HepG2 (cell line): ENCODE measurements at regions not wholly inside any gene's neighbourhood (a gene's known extent, or its start where the extent isn't known, plus 50 kb on each side); places are given as distances from the start of the nearest gene placed in this dataset.

Experiments used
- ATRX ChIP-seq: sonication (generic); formaldehyde crosslinking; IDR thresholded peaks from 2 replicates; pipeline ENCODE4 v1.4.0; 2020; ENCODE audit warnings: missing genetic modification reagents, borderline replicate concordance
- GFI1 ChIP-seq: sonication (generic); formaldehyde crosslinking; IDR thresholded peaks from 2 replicates; pipeline ENCODE4 v1.5.0; 2020; ENCODE audit warnings: missing genetic modification reagents, mild to moderate bottlenecking, borderline replicate concordance
- IKZF5 ChIP-seq: IDR thresholded peaks from 2 replicates; pipeline ENCODE4 v1.6.1; 2018; ENCODE audit warnings: missing genetic modification reagents, mild to moderate bottlenecking, missing compliant biosample characterization
- KMT2A ChIP-seq: sonication (generic); formaldehyde crosslinking; IDR thresholded peaks from 2 replicates; pipeline ENCODE4 v1.4.0; 2020; ENCODE audit warnings: missing genetic modification reagents
- MAFG ChIP-seq: sonication (generic); formaldehyde crosslinking; IDR thresholded peaks from 2 replicates; pipeline ENCODE4 v1.5.1; 2020; ENCODE audit warnings: mild to moderate bottlenecking, missing genetic modification reagents
- MTA1 ChIP-seq: sonication (generic); formaldehyde crosslinking; IDR thresholded peaks from 2 replicates; pipeline ENCODE4 v1.4.0; 2020; ENCODE audit warnings: missing genetic modification reagents, mild to moderate bottlenecking, borderline replicate concordance
- MTF2 ChIP-seq: sonication (generic); formaldehyde crosslinking; IDR thresholded peaks from 2 replicates; pipeline ENCODE4 v1.5.0; 2020; ENCODE audit warnings: missing genetic modification reagents, borderline replicate concordance
- NFE2L2 ChIP-seq: fragments of 150-350 bp; IDR thresholded peaks from 2 replicates; pipeline ENCODE4 v1.6.1; 2014; ENCODE audit warnings: low read length
- NONO ChIP-seq, 2 experiments: fragments of 450-650 bp in 1 of 2; sonication (generic) in 1 of 2; formaldehyde crosslinking in 1 of 2; IDR thresholded peaks in 1 of 2; conservative IDR thresholded peaks in 1 of 2; 2 replicates each; pipeline versions ENCODE4 v1.6.1 to v1.8.0; 2017 to 2022; ENCODE audit warnings: mild to moderate bottlenecking in 1 of 2, missing genetic modification reagents in 1 of 2, moderate library complexity in 1 of 2
- PAF1 ChIP-seq: IDR thresholded peaks from 2 replicates; pipeline ENCODE4 v1.6.1; 2016; ENCODE audit warnings: missing genetic modification reagents, missing compliant biosample characterization
- PHF20 ChIP-seq: sonication (generic); formaldehyde crosslinking; IDR thresholded peaks from 2 replicates; pipeline ENCODE4 v1.5.0; 2020; ENCODE audit warnings: mild to moderate bottlenecking, missing genetic modification reagents
- SNAI1 ChIP-seq: sonication (generic); formaldehyde crosslinking; IDR thresholded peaks from 2 replicates; pipeline ENCODE4 v1.5.0; 2020; ENCODE audit warnings: mild to moderate bottlenecking, missing genetic modification reagents, borderline replicate concordance
- ZFYVE20 ChIP-seq: sonication (generic); formaldehyde crosslinking; IDR thresholded peaks from 2 replicates; pipeline ENCODE4 v1.8.0; 2023; ENCODE audit warnings: low read depth, mild to moderate bottlenecking, moderate library complexity, missing genetic modification reagents, borderline replicate concordance
- ZNF646 ChIP-seq: sonication (generic); formaldehyde crosslinking; IDR thresholded peaks from 2 replicates; pipeline ENCODE4 v1.9.0; 2021; ENCODE audit warnings: mild to moderate bottlenecking, missing genetic modification reagents
- ZNF747 ChIP-seq: sonication (generic); formaldehyde crosslinking; IDR thresholded peaks from 2 replicates; pipeline ENCODE4 v1.8.1; 2023; ENCODE audit warnings: missing genetic modification reagents, mild to moderate bottlenecking, borderline replicate concordance
- ZSCAN9 ChIP-seq: IDR thresholded peaks from 2 replicates; pipeline ENCODE4 v1.6.1; 2016; ENCODE audit warnings: borderline replicate concordance
- TF ChIP-seq, protein P1 (sequence below): sonication (generic); formaldehyde crosslinking; IDR thresholded peaks from 2 replicates; pipeline ENCODE4 v1.4.0; 2020; ENCODE audit warnings: missing genetic modification reagents, borderline replicate concordance

DNA sequence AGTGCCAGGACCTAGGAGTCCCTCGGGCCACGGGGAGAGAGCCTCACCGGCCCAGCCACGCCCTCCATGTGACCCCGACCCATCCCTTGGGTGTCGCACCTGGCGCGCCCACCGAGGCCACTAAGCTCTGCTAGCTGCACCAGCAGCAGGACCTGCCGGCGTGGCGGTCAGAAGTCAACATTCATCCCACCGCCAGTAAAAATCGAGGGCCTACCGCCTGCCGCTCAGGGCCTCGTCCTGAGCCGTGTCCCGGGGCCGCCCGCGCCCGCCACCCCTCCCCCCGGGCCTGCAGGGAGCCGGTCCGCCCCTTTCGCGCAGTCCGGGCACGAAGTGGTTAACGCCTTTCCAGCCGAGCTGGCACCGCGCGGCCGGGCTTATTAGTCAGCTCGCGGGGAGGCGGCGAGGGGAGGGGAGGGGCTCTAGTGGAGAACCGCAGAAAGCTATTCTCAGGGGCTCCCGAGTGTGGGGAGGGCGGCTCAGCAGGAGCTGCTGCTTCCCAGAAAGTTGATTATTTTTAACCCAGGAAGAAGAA, 124.4 kb downstream of the C9orf50 start (continued):
- no peak for TF ChIP-seq NONO (IDR thresholded peaks at IDR 0.05)
- peak; percentile 85 for TF ChIP-seq NONO (CRISPR knock-in tag; conservative IDR thresholded peaks at IDR 0.05)
- TF ChIP-seq IKZF5 (CRISPR knock-in tag): 0 out of 2 replicates have a peak, but pooled peaks have one; percentile 22
- no peak for TF ChIP-seq PHF20 (CRISPR knock-in tag)
- no peak for TF ChIP-seq NFE2L2
- TF ChIP-seq ZFYVE20 (CRISPR knock-in tag): peak; percentile 88; the same call in 1 of the 2 replicates
- TF ChIP-seq, protein P1, sequence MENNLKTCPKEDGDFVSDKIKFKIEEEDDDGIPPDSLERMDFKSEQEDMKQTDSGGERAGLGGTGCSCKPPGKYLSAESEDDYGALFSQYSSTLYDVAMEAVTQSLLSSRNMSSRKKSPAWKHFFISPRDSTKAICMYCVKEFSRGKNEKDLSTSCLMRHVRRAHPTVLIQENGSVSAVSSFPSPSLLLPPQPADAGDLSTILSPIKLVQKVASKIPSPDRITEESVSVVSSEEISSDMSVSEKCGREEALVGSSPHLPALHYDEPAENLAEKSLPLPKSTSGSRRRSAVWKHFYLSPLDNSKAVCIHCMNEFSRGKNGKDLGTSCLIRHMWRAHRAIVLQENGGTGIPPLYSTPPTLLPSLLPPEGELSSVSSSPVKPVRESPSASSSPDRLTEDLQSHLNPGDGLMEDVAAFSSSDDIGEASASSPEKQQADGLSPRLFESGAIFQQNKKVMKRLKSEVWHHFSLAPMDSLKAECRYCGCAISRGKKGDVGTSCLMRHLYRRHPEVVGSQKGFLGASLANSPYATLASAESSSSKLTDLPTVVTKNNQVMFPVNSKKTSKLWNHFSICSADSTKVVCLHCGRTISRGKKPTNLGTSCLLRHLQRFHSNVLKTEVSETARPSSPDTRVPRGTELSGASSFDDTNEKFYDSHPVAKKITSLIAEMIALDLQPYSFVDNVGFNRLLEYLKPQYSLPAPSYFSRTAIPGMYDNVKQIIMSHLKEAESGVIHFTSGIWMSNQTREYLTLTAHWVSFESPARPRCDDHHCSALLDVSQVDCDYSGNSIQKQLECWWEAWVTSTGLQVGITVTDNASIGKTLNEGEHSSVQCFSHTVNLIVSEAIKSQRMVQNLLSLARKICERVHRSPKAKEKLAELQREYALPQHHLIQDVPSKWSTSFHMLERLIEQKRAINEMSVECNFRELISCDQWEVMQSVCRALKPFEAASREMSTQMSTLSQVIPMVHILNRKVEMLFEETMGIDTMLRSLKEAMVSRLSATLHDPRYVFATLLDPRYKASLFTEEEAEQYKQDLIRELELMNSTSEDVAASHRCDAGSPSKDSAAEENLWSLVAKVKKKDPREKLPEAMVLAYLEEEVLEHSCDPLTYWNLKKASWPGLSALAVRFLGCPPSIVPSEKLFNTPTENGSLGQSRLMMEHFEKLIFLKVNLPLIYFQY (CRISPR knock-in tag): peak; percentile 71; the same call in 1 of the 2 replicates
- TF ChIP-seq ZNF646 (CRISPR knock-in tag): peak; percentile 71; the same call in 1 of the 2 replicates
- peak; percentile 82; the same call in 1 of the 2 replicates for TF ChIP-seq MTA1 (CRISPR knock-in tag)
- no peak for TF ChIP-seq PAF1
- TF ChIP-seq SNAI1 (CRISPR knock-in tag): no peak
- peak; percentile 49; the same call in 1 of the 2 replicates for TF ChIP-seq KMT2A
- peak; percentile 22; the same call in 1 of the 2 replicates for TF ChIP-seq GFI1 (CRISPR knock-in tag)
- TF ChIP-seq ZNF747: no peak
- no peak for TF ChIP-seq ATRX (CRISPR knock-in tag)
- TF ChIP-seq MAFG (CRISPR knock-in tag): no peak
- peak; percentile 26; the same call in 1 of the 2 replicates for TF ChIP-seq MTF2 (CRISPR knock-in tag)
- TF ChIP-seq ZSCAN9 (CRISPR knock-in tag): no peak
